Esophagus squamous epithelium (tissue), 4 donors: ENCODE measurements at regions not wholly inside any gene's neighbourhood (a gene's known extent, or its start where the extent isn't known, plus 50 kb on each side); places are given as distances from the start of the nearest gene placed in this dataset.

Experiments
- POLR2A ChIP-seq, 4 donors: fragments of 450-650 bp; IDR thresholded peaks; one replicate each; pipeline ENCODE4 v1.6.1; 2017; ENCODE audit warnings: antibody characterized with exemption in 4 of 4, mild to moderate bottlenecking in 4 of 4, moderate library complexity in 3 of 4
- TF ChIP-seq, protein P1 (sequence below), 6 experiments: fragments of 450-650 bp in 4 of 6; fragments of 200-600 bp in 2 of 6; sonication (generic) in 2 of 6; IDR thresholded peaks; one replicate each; pipeline ENCODE4 v1.5.1; 2016 to 2019; ENCODE audit warnings: antibody characterized with exemption in 6 of 6, mild to moderate bottlenecking in 4 of 6, moderate library complexity in 4 of 6

DNA sequence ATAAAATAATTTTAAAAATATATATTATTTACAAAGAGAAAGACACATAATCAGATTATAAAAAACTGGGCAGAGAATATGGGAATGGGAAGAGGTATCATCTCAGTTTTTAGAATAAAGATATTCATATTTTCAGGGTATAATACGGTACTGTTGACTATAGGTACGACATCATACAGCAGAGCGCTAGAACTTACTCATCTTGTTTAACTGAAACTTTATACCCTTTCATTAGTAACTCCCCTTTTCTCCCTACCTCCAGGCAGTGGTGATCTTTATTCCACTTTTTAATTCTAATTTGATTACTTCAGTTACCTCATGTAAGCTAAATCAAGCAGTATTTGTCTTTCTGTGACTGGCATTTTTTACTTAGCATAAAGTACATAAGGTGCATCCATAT, 742.1 kb downstream of the MTRR start:
- TF ChIP-seq, protein P1, sequence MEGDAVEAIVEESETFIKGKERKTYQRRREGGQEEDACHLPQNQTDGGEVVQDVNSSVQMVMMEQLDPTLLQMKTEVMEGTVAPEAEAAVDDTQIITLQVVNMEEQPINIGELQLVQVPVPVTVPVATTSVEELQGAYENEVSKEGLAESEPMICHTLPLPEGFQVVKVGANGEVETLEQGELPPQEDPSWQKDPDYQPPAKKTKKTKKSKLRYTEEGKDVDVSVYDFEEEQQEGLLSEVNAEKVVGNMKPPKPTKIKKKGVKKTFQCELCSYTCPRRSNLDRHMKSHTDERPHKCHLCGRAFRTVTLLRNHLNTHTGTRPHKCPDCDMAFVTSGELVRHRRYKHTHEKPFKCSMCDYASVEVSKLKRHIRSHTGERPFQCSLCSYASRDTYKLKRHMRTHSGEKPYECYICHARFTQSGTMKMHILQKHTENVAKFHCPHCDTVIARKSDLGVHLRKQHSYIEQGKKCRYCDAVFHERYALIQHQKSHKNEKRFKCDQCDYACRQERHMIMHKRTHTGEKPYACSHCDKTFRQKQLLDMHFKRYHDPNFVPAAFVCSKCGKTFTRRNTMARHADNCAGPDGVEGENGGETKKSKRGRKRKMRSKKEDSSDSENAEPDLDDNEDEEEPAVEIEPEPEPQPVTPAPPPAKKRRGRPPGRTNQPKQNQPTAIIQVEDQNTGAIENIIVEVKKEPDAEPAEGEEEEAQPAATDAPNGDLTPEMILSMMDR (IDR thresholded peaks at IDR 0.05) = no peak
- no peak for TF ChIP-seq POLR2A (IDR thresholded peaks at IDR 0.05)
